GM21825 (cell line): ENCODE measurements at regions not wholly inside any gene's neighbourhood (a gene's known extent, or its start where the extent isn't known, plus 50 kb on each side); places are given as distances from the start of the nearest gene placed in this dataset.
"Not testable (repeated sequence)": the region's sequence is repeated elsewhere in the genome, so short reads cannot be mapped to it uniquely, and the experiment has no call there.

Experiments used
- ATAC-seq: cut with Tn5 transposase; IDR thresholded peaks from one replicate; pipeline ENCODE4 v1.9.1; 2021; ENCODE audit warnings: mild to moderate bottlenecking, moderate library complexity; ENCODE audit not compliant: unreplicated experiment

GRCh38 chr12:33817713-33818112 lies 204.6 kb upstream of the ALG10 start:
- ATAC-seq, result no peak

- no peak for ATAC-seq
Measured at GRCh38 chr12:33818313-33818712, 204.0 kb upstream of the ALG10 start.

GRCh38 chr12:33825442-33825841 lies 196.9 kb upstream of the ALG10 start:
- ATAC-seq, result no peak

- ATAC-seq, result no peak
Measured at GRCh38 chr12:33825986-33826602, 196.2 kb upstream of the ALG10 start.

GRCh38 chr12:33828326-33828725 lies 194.0 kb upstream of the ALG10 start:
- no peak for ATAC-seq

DNA sequence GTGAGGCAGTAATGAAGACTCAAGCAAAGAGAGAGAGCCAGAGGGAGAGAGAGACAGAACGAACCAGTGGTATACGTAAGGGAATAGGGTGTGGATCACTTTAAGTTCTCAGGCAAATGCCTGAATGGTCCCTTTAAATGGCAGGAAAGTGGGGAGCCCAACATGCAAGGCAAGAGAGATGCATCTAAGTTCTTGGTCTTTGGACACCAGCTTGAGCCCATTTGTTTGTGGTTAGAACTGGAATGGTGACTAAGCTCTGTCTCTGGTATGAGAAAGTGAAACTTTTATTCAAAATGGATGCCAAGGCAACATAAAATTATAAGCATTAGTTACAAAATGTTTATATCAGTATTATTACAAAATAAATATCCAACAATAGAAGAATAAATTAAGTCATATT lies 192.2 kb upstream of the ALG10 start:
- no peak for ATAC-seq

DNA sequence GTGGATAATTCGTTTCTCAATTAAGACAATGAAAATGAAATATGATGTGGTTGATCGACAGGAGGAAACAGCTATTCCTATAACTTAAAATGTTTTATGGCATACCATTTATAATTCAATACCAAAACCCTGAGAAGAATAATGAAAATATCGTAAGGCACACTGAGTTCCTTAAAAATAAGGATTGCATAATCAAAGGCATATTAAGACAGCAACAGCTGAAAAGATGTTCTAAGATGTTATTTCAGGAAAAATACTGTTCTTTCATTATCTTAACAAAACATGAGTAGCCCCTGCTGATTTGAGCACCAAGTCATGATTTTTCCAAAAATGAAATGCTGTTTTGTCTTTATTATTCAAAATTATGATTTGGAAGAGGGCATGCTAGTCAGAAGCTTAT lies 189.4 kb upstream of the ALG10 start:
- ATAC-seq, result no peak

DNA sequence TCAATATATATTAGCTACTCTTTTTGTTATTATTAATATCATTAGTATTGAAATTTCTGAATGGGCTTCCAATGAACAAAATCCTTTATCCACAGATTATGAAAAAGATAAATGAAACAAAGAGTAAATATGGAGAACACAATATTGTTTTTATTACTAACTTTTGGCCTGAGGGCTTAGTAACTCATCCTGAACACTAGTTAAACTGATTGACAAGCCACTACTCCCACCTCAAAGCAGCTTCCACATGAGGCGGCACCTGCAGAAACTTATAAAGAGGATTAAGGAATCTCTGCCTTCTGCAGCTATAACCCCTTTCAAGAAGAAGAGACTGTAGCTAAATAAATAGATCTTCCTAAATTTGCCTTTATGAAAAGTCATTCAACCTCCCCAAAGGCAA lies 187.6 kb upstream of the ALG10 start:
- ATAC-seq, result no peak

- ATAC-seq, result no peak
Measured at GRCh38 chr12:33876618-33877017, 145.7 kb upstream of the ALG10 start.

- no peak for ATAC-seq
Measured at GRCh38 chr12:33892425-33892824, 129.9 kb upstream of the ALG10 start.

DNA sequence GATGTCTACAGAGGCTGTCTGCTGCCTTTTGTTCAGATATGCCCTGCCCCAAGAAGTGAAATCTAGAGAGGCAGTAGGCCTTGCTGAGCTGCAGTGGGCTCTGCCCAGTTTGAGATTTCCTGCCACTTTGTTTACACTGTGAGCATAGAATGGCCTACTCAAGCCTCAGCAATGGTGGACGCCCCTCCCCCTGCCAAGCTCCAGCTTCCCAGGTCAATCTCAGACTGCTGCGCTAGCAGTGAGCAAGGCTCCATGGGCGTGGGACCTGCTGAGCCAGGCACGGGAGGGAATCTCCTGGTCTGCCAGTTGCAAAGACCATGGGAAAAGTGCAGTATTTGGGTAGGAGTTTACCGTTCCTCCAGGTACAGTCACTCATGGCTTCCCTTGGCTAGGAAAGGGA lies 101.8 kb upstream of the ALG10 start:
- ATAC-seq, result not testable (repeated sequence)

- ATAC-seq, result no peak
Measured at GRCh38 chr12:33926095-33926494, 96.2 kb upstream of the ALG10 start.

GRCh38 chr12:33937669-33938068 lies 84.6 kb upstream of the ALG10 start:
- ATAC-seq, result not testable (repeated sequence)

DNA sequence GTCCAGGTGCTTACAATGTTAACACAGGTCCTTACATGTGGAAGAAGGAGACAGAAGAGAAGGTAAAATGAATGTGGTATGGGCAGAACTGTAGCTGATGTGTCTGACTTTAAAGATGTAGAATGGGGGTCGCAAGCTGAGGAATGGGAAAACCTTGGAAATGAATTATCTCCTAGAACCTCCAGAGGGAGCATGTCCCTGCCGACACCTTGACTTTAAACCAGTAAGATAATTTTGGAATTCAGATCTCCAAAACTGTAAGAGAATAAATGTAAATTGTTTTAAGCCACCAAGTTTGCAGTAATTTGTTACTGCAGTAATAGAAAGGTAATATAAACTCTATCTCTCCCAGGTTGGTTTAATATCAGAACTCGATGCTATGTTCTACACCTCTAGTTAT lies 80.1 kb upstream of the ALG10 start:
- ATAC-seq, result no peak

GRCh38 chr12:33944703-33945437 lies 77.4 kb upstream of the ALG10 start:
- no peak for ATAC-seq

- ATAC-seq, result no peak
Measured at GRCh38 chr12:33945438-33945784, 76.9 kb upstream of the ALG10 start.

- ATAC-seq, result not testable (repeated sequence)
Measured at GRCh38 chr12:33966219-33966618, 56.1 kb upstream of the ALG10 start.

DNA sequence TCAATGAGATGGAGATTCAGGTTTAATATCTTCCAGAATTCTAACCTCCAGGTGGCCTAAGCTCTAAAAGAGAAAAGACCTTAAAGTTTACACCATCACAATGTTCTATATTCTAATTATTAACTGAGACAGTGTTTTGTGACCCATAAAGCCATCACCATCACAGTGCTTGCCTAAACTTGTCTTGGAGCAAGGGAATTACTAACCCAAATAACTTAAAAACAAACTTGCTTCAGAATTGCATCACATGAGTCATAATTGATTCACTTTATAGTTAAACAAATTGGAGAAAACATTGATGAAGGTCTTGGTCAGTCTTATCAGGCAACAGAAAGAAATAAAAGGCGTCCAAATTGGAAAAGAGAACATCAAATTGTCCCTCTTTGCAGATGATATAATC lies 54.5 kb upstream of the ALG10 start:
- ATAC-seq, result no peak
